ENCODE measurements at regions not wholly inside any gene's neighbourhood (a gene's known extent, or its start where the extent isn't known, plus 50 kb on each side); places are given as distances from the start of the nearest gene placed in this dataset.

DNA sequence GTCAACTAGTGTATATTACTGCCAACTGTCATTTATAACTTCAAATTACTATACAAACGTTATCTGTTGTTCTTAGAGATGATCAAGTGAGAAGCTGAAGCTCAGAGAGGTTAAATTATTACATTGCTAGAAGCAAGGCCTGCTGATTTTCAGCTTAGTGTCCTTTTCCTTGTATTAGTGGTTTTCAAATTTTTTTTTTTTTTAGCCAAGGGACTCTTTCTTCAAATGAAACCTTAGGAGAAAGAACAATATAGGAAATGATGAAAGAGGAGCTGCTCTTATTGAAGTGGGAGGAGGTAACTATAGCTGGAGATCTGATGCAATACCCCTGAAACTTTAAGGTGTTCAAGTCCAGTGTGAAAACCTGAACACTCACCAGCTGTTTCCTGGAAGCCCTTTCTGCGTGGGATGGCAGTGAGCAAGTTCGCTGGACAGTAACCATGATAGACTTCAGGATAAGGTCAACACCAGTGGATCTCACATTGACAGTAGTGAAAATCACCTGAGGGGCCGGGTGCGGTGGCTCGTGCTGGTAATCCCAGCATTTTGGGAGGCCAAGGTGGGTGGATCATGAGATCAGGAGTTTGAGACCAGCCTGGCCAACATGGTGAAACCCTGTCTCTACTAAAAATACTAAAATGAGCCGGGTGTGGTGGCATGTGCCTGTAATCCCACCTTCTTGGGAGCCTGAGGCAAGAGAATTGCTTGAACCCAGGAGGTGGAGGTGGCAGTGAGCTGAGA, 376.2 kb downstream of the EDEM1 start (continued):
- no peak for TF ChIP-seq MAX (CRISPR knock-in tag; IDR thresholded peaks at IDR 0.05)
- TF ChIP-seq ZBTB5 (IDR thresholded peaks at IDR 0.05): no peak
- no peak for TF ChIP-seq POLR2AphosphoS2 (IDR thresholded peaks at IDR 0.05; ENCODE audit: low read length)
- no peak for TF ChIP-seq SRF (CRISPR knock-in tag; IDR thresholded peaks at IDR 0.05)
- TF ChIP-seq SMC3 (conservative IDR thresholded peaks at IDR 0.05; ENCODE audit: insufficient read depth, low read depth, low read length): no peak
- TF ChIP-seq ETV5 (CRISPR knock-in tag; IDR thresholded peaks at IDR 0.05; ENCODE audit: low read depth): peak; percentile 68; the same call in 1 of the 2 replicates
- TF ChIP-seq HDAC3 (IDR thresholded peaks at IDR 0.05; ENCODE audit: borderline replicate concordance, partially characterized antibody): peak; percentile 72
- TF ChIP-seq SMAD2 (IDR thresholded peaks at IDR 0.05; ENCODE audit: low read depth, low read length): no peak
- TF ChIP-seq PTBP1 (IDR thresholded peaks at IDR 0.05; ENCODE audit: low read depth, low read length): no peak
- peak; percentile 58; the same call in 1 of the 2 replicates for TF ChIP-seq REST (IDR thresholded peaks at IDR 0.05; ENCODE audit: borderline replicate concordance)
- no peak; the same call in 1 of the 2 replicates for TF ChIP-seq REST (CRISPR knock-in tag; IDR thresholded peaks at IDR 0.05; ENCODE audit: low read depth)
- TF ChIP-seq, protein P1, sequence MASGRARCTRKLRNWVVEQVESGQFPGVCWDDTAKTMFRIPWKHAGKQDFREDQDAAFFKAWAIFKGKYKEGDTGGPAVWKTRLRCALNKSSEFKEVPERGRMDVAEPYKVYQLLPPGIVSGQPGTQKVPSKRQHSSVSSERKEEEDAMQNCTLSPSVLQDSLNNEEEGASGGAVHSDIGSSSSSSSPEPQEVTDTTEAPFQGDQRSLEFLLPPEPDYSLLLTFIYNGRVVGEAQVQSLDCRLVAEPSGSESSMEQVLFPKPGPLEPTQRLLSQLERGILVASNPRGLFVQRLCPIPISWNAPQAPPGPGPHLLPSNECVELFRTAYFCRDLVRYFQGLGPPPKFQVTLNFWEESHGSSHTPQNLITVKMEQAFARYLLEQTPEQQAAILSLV (tag; IDR thresholded peaks at IDR 0.05): peak; percentile 95
- TF ChIP-seq, protein P2, sequence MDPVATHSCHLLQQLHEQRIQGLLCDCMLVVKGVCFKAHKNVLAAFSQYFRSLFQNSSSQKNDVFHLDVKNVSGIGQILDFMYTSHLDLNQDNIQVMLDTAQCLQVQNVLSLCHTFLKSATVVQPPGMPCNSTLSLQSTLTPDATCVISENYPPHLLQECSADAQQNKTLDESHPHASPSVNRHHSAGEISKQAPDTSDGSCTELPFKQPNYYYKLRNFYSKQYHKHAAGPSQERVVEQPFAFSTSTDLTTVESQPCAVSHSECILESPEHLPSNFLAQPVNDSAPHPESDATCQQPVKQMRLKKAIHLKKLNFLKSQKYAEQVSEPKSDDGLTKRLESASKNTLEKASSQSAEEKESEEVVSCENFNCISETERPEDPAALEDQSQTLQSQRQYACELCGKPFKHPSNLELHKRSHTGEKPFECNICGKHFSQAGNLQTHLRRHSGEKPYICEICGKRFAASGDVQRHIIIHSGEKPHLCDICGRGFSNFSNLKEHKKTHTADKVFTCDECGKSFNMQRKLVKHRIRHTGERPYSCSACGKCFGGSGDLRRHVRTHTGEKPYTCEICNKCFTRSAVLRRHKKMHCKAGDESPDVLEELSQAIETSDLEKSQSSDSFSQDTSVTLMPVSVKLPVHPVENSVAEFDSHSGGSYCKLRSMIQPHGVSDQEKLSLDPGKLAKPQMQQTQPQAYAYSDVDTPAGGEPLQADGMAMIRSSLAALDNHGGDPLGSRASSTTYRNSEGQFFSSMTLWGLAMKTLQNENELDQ (CRISPR knock-in tag; IDR thresholded peaks at IDR 0.05; ENCODE audit: borderline replicate concordance): no peak
